H9 (cell line): ENCODE measurements at regions not wholly inside any gene's neighbourhood (a gene's known extent, or its start where the extent isn't known, plus 50 kb on each side); places are given as distances from the start of the nearest gene placed in this dataset.

Experiments
- DNase-seq: peaks from one replicate; pipeline ENCODE4 v3.0.0-alpha.2; 2017
- H2AFZ ChIP-seq: one replicate; pipeline ENCODE4 v1.6.1; 2013; ENCODE audit warnings: mild to moderate bottlenecking, low read length, control low read depth, moderate library complexity
- H2AK5ac ChIP-seq: 2 replicates; pipeline ENCODE4 v1.6.1; 2013; ENCODE audit warnings: low read length, control low read depth, mixed read lengths; ENCODE audit not compliant: insufficient read length
- H2BK120ac ChIP-seq: one replicate; pipeline ENCODE4 v1.6.1; 2013; ENCODE audit warnings: low read depth, mild to moderate bottlenecking, low read length, control low read depth, inconsistent platforms; ENCODE audit not compliant: poor library complexity, severe bottlenecking
- H2BK12ac ChIP-seq: 2 replicates; pipeline ENCODE4 v1.6.1; 2013; ENCODE audit warnings: low read length, control low read depth, mixed read lengths, low read depth; ENCODE audit not compliant: insufficient read length
- H2BK15ac ChIP-seq: 2 replicates; pipeline ENCODE4 v1.6.1; 2013; ENCODE audit warnings: low read depth, low read length, control low read depth
- H2BK20ac ChIP-seq: one replicate; pipeline ENCODE4 v1.6.1; 2013; ENCODE audit warnings: low read depth, mild to moderate bottlenecking, low read length, control low read depth, inconsistent platforms; ENCODE audit not compliant: poor library complexity, severe bottlenecking
- H2BK5ac ChIP-seq: 2 replicates; pipeline ENCODE4 v1.6.1; 2013; ENCODE audit warnings: low read length, control low read depth, mixed read lengths; ENCODE audit not compliant: insufficient read length
- H3K14ac ChIP-seq: 2 replicates; pipeline ENCODE4 v1.6.1; 2013; ENCODE audit warnings: low read length, control low read depth; ENCODE audit not compliant: insufficient read depth
- H3K18ac ChIP-seq: 2 replicates; pipeline ENCODE4 v1.6.1; 2013; ENCODE audit warnings: low read depth, mild to moderate bottlenecking, mixed read lengths, low read length, control low read depth; ENCODE audit not compliant: insufficient read length
- H3K23ac ChIP-seq: 2 replicates; pipeline ENCODE4 v1.6.1; 2013; ENCODE audit warnings: low read length, control low read depth, mixed read lengths, low read depth; ENCODE audit not compliant: insufficient read length
- H3K23me2 ChIP-seq: 2 replicates; pipeline ENCODE4 v1.6.1; 2013; ENCODE audit warnings: low read depth, mild to moderate bottlenecking, mixed read lengths, low read length, control low read depth; ENCODE audit not compliant: insufficient read length, poor library complexity, severe bottlenecking
- H3K27ac ChIP-seq: 2 replicates; pipeline ENCODE4 v1.5.1; 2013; ENCODE audit warnings: low read length, control low read depth, mixed read lengths, low read depth; ENCODE audit not compliant: insufficient read length
- H3K27me3 ChIP-seq: 2 replicates; pipeline ENCODE4 v1.6.1; 2013; ENCODE audit warnings: low read length, control low read depth, inconsistent platforms; ENCODE audit not compliant: insufficient read depth
- H3K4ac ChIP-seq: 2 replicates; pipeline ENCODE4 v1.6.1; 2013; ENCODE audit warnings: low read depth, mild to moderate bottlenecking, control low read depth, inconsistent platforms, low read length, moderate library complexity
- H3K4me1 ChIP-seq: 2 replicates; pipeline ENCODE4 v1.6.1; 2013; ENCODE audit warnings: low read length, control low read depth, inconsistent platforms; ENCODE audit not compliant: insufficient read depth
- H3K4me2 ChIP-seq: 2 replicates; pipeline ENCODE4 v1.6.1; 2013; ENCODE audit warnings: low read length, control low read depth, mixed read lengths; ENCODE audit not compliant: insufficient read length, insufficient read depth
- H3K56ac ChIP-seq: 2 replicates; pipeline ENCODE4 v1.6.1; 2013; ENCODE audit warnings: low read depth, mild to moderate bottlenecking, mixed read lengths, low read length, control low read depth; ENCODE audit not compliant: insufficient read length
- H3K79me1 ChIP-seq: 2 replicates; pipeline ENCODE4 v1.6.1; 2013; ENCODE audit warnings: low read depth, mild to moderate bottlenecking, moderate library complexity, low read length, control low read depth, inconsistent platforms; ENCODE audit not compliant: insufficient read depth, poor library complexity, severe bottlenecking
- H3K79me2 ChIP-seq: 2 replicates; pipeline ENCODE4 v1.6.1; 2013; ENCODE audit warnings: low read length, control low read depth, inconsistent platforms; ENCODE audit not compliant: insufficient read depth
- H3K9ac ChIP-seq: 2 replicates; pipeline ENCODE4 v1.6.1; 2013; ENCODE audit warnings: low read length, control low read depth, mixed read lengths; ENCODE audit not compliant: insufficient read length; ENCODE audit errors: extremely low read depth
- H3K9me3 ChIP-seq: one replicate; pipeline ENCODE4 v1.6.1; 2013; ENCODE audit warnings: low read depth, low read length, inconsistent platforms; ENCODE audit not compliant: control insufficient read depth
- H3T11ph ChIP-seq: one replicate; pipeline ENCODE4 v1.6.1; 2013; ENCODE audit warnings: mild to moderate bottlenecking, low read length, control low read depth, inconsistent platforms
- H4K20me1 ChIP-seq: one replicate; pipeline ENCODE4 v1.6.1; 2013; ENCODE audit not compliant: control insufficient read depth, insufficient read length, insufficient read depth
- H4K5ac ChIP-seq: 2 replicates; pipeline ENCODE4 v1.6.1; 2013; ENCODE audit warnings: low read depth, mild to moderate bottlenecking, mixed read lengths, low read length, control low read depth; ENCODE audit not compliant: insufficient read length
- H4K8ac ChIP-seq: replicated peaks from 2 replicates; pipeline ENCODE4 v1.6.1; 2013; ENCODE audit warnings: low read length, control low read depth, mixed read lengths, low read depth; ENCODE audit not compliant: insufficient read length
- H4K91ac ChIP-seq: 2 replicates; pipeline ENCODE4 v1.6.1; 2013; ENCODE audit warnings: low read depth, mild to moderate bottlenecking, moderate library complexity, mixed read lengths, low read length, control low read depth; ENCODE audit not compliant: insufficient read length
- H3K27ac Mint-ChIP-seq, 3 experiments: 2 replicates in 2 of 3; 3 replicates in 1 of 3; pipeline ENCODE4 v1.8.0; 2020 to 2021; ENCODE audit warnings: mixed read lengths in 3 of 3, mild to moderate bottlenecking in 1 of 3, moderate library complexity in 1 of 3
- H3K27me3 Mint-ChIP-seq: 2 replicates; pipeline ENCODE4 v1.8.0; 2021; ENCODE audit warnings: low read depth, mild to moderate bottlenecking, moderate library complexity, mixed read lengths
- H3K36me3 Mint-ChIP-seq, 3 experiments: 2 replicates in 2 of 3; 3 replicates in 1 of 3; pipeline ENCODE4 v1.8.0; 2020 to 2021; ENCODE audit warnings: low read depth in 3 of 3, mixed read lengths in 3 of 3; ENCODE audit not compliant: insufficient read depth in 1 of 3
- H3K4me1 Mint-ChIP-seq, 2 experiments: 2 replicates each; pipeline ENCODE4 v1.8.0; 2020; ENCODE audit warnings: mixed read lengths in 2 of 2
- H3K4me3 Mint-ChIP-seq, 2 experiments: 2 replicates in 1 of 2; 3 replicates in 1 of 2; pipeline ENCODE4 v1.8.0; 2020 to 2021; ENCODE audit warnings: mild to moderate bottlenecking in 2 of 2, mixed read lengths in 2 of 2, moderate library complexity in 1 of 2
- H3K9me3 Mint-ChIP-seq, 2 experiments: 2 replicates in 1 of 2; 3 replicates in 1 of 2; pipeline ENCODE4 v1.8.0; 2020; ENCODE audit warnings: mild to moderate bottlenecking in 2 of 2, mixed read lengths in 2 of 2, moderate library complexity in 1 of 2
- CTCF ChIP-seq: fragments of 200-600 bp; sonication (generic); conservative IDR thresholded peaks from 3 replicates; pipeline ENCODE4 v1.8.0; 2021; ENCODE audit warnings: antibody characterized with exemption, mild to moderate bottlenecking

GRCh38 chr4:178233906-178234305, 791.7 kb upstream of the AGA start:
- no peak overlapping the region for H2BK15ac ChIP-seq
- Mint-ChIP-seq H3K4me3 (no peak overlapping the region), H3K36me3 (peaks cover 17 to 59% (median 27%) of the 10 kb centered on the region in 3 experiments), H3K9me3 (peaks cover 48 to 49% of the 10 kb centered on the region in 2 experiments), H3K4me1 (no peaks in the 10 kb centered on the region), H3K27me3 (no peaks in the 10 kb centered on the region; the same call in none of the 2 replicates), H3K27ac (no peak overlapping the region)
- H3K4me2 ChIP-seq: no peak overlapping the region
- no peak overlapping the region for H2BK20ac ChIP-seq
- no peaks in the 10 kb centered on the region for H3K9me3 ChIP-seq
- no peak overlapping the region for H3K9ac ChIP-seq
- H4K91ac ChIP-seq: no peak overlapping the region
- H3K23ac ChIP-seq: no peak overlapping the region
- H3K27me3 ChIP-seq: no peaks in the 10 kb centered on the region
- DNase-seq: no peak
- no peak overlapping the region for H2BK12ac ChIP-seq
- H3T11ph ChIP-seq: no peak overlapping the region
- no peak overlapping the region for H4K5ac ChIP-seq
- H4K8ac ChIP-seq: no peak overlapping the region
- no peak overlapping the region for H3K14ac ChIP-seq
- H4K20me1 ChIP-seq: no peaks in the 10 kb centered on the region
- H2AK5ac ChIP-seq: no peak overlapping the region
- TF ChIP-seq CTCF: no peak
- H3K18ac ChIP-seq: no peak overlapping the region
- no peaks in the 10 kb centered on the region for H3K79me1 ChIP-seq
- no peak overlapping the region for H2BK5ac ChIP-seq
- no peak overlapping the region for H3K56ac ChIP-seq
- no peaks in the 10 kb centered on the region for H3K23me2 ChIP-seq
- H3K79me2 ChIP-seq: no peaks in the 10 kb centered on the region
- H3K4me1 ChIP-seq: no peaks in the 10 kb centered on the region
- no peak overlapping the region for H3K4ac ChIP-seq
- no peak overlapping the region for H2AFZ ChIP-seq
- H2BK120ac ChIP-seq: no peak overlapping the region
- H3K27ac ChIP-seq: no peak overlapping the region
